A549 (cell line): ENCODE measurements at regions not wholly inside any gene's neighbourhood (a gene's known extent, or its start where the extent isn't known, plus 50 kb on each side); places are given as distances from the start of the nearest gene placed in this dataset.

Experiments
- ATAC-seq, 2 experiments: fragments of 200-7000 bp in 1 of 2; fragments of >200 bp in 1 of 2; cut with Nextera tagmentation in 1 of 2; cut with Tn5 transposase in 1 of 2; 3 replicates each; pipeline versions ENCODE4 v1.8.0 to v1.9.1; 2018 to 2020; ENCODE audit warnings: mild to moderate bottlenecking in 1 of 2, moderate library complexity in 1 of 2
- CTCF ChIA-PET: fragments of 300-600 bp; sonication (Branson Sonifier 250); formaldehyde crosslinking; extraction: SDS; loops from one replicate; lab custom pipeline; 2021; ENCODE audit warnings: antibody characterized with exemption, inconsistent platforms; lab: Yijun Ruan, JAX
- POLR2A ChIA-PET: fragments of 350-600 bp; formaldehyde crosslinking; extraction: SDS; loops from one replicate; lab custom pipeline; 2021; ENCODE audit warnings: antibody characterized with exemption, inconsistent platforms; lab: Yijun Ruan, JAX
- DNase-seq, 2 experiments: peaks; one replicate each; pipeline versions ENCODE4 v3.0.0 to v3.0.0-alpha.2; 2011 to 2016; ENCODE audit warnings: low read depth in 1 of 2, low spot score in 1 of 2
- FAIRE-seq: peaks from 2 replicates; lab custom pipeline; 2011; peaks lifted over from hg19 to GRCh38; lab: Jason Lieb, UNC
- H3K27ac ChIP-seq, 2 experiments: fragments of >200 bp; sonication (Bioruptor Twin); formaldehyde crosslinking; 3 replicates each; pipeline ENCODE4 v1.5.1; 2016 to 2017
- H3K4me1 ChIP-seq: fragments of >200 bp; sonication (Bioruptor Twin); formaldehyde crosslinking; 3 replicates; pipeline ENCODE4 v1.6.1; 2016
- H3K4me2 ChIP-seq: fragments of >200 bp; sonication (Bioruptor Twin); formaldehyde crosslinking; 3 replicates; pipeline ENCODE4 v1.6.1; 2016
- H3K4me3 ChIP-seq: fragments of >200 bp; sonication (Bioruptor Twin); formaldehyde crosslinking; 3 replicates; pipeline ENCODE4 v1.5.1; 2016
- H3K9me3 ChIP-seq: fragments of >200 bp; sonication (Bioruptor Twin); formaldehyde crosslinking; 3 replicates; pipeline ENCODE4 v1.6.1; 2016
- BCL3 ChIP-seq: fragments of >200 bp; sonication (Bioruptor Twin); formaldehyde crosslinking; IDR thresholded peaks from 3 replicates; pipeline ENCODE4 v1.6.1; 2016
- BHLHE40 ChIP-seq: IDR thresholded peaks from 2 replicates; pipeline ENCODE4 v1.6.1; 2012; ENCODE audit warnings: low read depth, low read length, inconsistent platforms
- CBX8 ChIP-seq: fragments of 200-600 bp; sonication (generic); IDR thresholded peaks from 2 replicates; pipeline ENCODE4 v1.6.1; 2016
- CHD2 ChIP-seq: fragments of 150-350 bp; IDR thresholded peaks from 2 replicates; pipeline ENCODE4 v1.6.1; 2014; ENCODE audit warnings: low read length; ENCODE audit not compliant: partially characterized antibody
- CHD4 ChIP-seq: fragments of 200-600 bp; sonication (generic); IDR thresholded peaks from 2 replicates; pipeline ENCODE4 v1.6.1; 2016; ENCODE audit warnings: antibody characterized with exemption, mild to moderate bottlenecking, borderline replicate concordance
- EHF ChIP-seq: fragments of 250-450 bp; sonication (Bioruptor Pico); IDR thresholded peaks from 2 replicates; pipeline ENCODE4 v1.5.0; 2020; ENCODE audit warnings: mild to moderate bottlenecking
- EP300 ChIP-seq, 2 experiments: fragments of >200 bp; sonication (Bioruptor Twin); formaldehyde crosslinking; IDR thresholded peaks; 2 replicates in 1 of 2; 3 replicates in 1 of 2; pipeline ENCODE4 v1.6.1; 2016 to 2017
- ESRRA ChIP-seq: fragments of 150-350 bp; IDR thresholded peaks from 2 replicates; pipeline ENCODE4 v1.6.1; 2014; ENCODE audit warnings: mild to moderate bottlenecking, low read length, borderline replicate concordance
- HDAC2 ChIP-seq: fragments of 200-600 bp; sonication (generic); IDR thresholded peaks from 2 replicates; pipeline ENCODE4 v1.6.1; 2016
- HES2 ChIP-seq: fragments of >200 bp; sonication (Bioruptor Twin); formaldehyde crosslinking; IDR thresholded peaks from 2 replicates; pipeline ENCODE4 v1.6.1; 2016
- HOXB5 ChIP-seq: fragments of 250-450 bp; sonication (Bioruptor Pico); IDR thresholded peaks from 2 replicates; pipeline ENCODE4 v1.5.0; 2020; ENCODE audit warnings: mild to moderate bottlenecking, moderate library complexity
- KDM5A ChIP-seq: fragments of 200-600 bp; sonication (generic); IDR thresholded peaks from 2 replicates; pipeline ENCODE4 v1.6.1; 2016; ENCODE audit warnings: antibody characterized with exemption, mild to moderate bottlenecking
- MAFK ChIP-seq: fragments of 450-650 bp; IDR thresholded peaks from 2 replicates; pipeline ENCODE4 v1.6.1; 2014; ENCODE audit not compliant: partially characterized antibody
- NFE2L2 ChIP-seq: fragments of 150-350 bp; conservative IDR thresholded peaks from 2 replicates; pipeline ENCODE4 v1.6.1; 2014; ENCODE audit warnings: low read length
- NR3C1 ChIP-seq: fragments of >200 bp; sonication (Bioruptor Twin); formaldehyde crosslinking; IDR thresholded peaks from 3 replicates; pipeline ENCODE4 v1.6.1; 2017
- POLR2A ChIP-seq: IDR thresholded peaks from 2 replicates; pipeline ENCODE4 v1.6.1; 2012; ENCODE audit warnings: mild to moderate bottlenecking, low read length
- POLR2AphosphoS2 ChIP-seq: conservative IDR thresholded peaks from 2 replicates; pipeline ENCODE4 v1.6.1; 2012; ENCODE audit warnings: low read length, improper control_type of control experiment, inconsistent platforms
- RAD21 ChIP-seq, 2 experiments: fragments of >200 bp in 1 of 2; sonication (Bioruptor Twin) in 1 of 2; formaldehyde crosslinking in 1 of 2; IDR thresholded peaks in 1 of 2; conservative IDR thresholded peaks in 1 of 2; 2 replicates in 1 of 2; 3 replicates in 1 of 2; pipeline ENCODE4 v1.6.1; 2012 to 2018; ENCODE audit warnings: inconsistent platforms in 1 of 2
- RFX5 ChIP-seq: fragments of 450-650 bp; IDR thresholded peaks from 2 replicates; pipeline ENCODE4 v1.7.1; 2014; ENCODE audit warnings: antibody characterized with exemption, mild to moderate bottlenecking, moderate library complexity
- ZC3H11A ChIP-seq: fragments of 450-650 bp; IDR thresholded peaks from 2 replicates; pipeline ENCODE4 v1.6.1; 2014; ENCODE audit warnings: antibody characterized with exemption, mild to moderate bottlenecking
- ZFP36 ChIP-seq: fragments of 450-650 bp; IDR thresholded peaks from 2 replicates; pipeline ENCODE4 v1.6.1; 2014; ENCODE audit warnings: borderline replicate concordance; ENCODE audit not compliant: partially characterized antibody
- ZNF302 ChIP-seq: fragments of 250-450 bp; sonication (Bioruptor Pico); IDR thresholded peaks from 2 replicates; pipeline ENCODE4 v1.9.0; 2021; ENCODE audit warnings: inconsistent platforms, mild to moderate bottlenecking, moderate library complexity
- WGBS: methylation state at CpG from one replicate; pipeline ENCODE4 v1.1.6; 2017; ENCODE audit errors: missing lambda C conversion rate; 5-methylcytosine and 5-hydroxymethylcytosine counted together
- TF ChIP-seq, protein P1 (sequence below): fragments of 250-450 bp; sonication (Bioruptor Pico); IDR thresholded peaks from 2 replicates; pipeline ENCODE4 v1.5.0; 2021; ENCODE audit warnings: mild to moderate bottlenecking, moderate library complexity, borderline replicate concordance
- TF ChIP-seq, protein P2 (sequence below): fragments of 200-600 bp; sonication (generic); IDR thresholded peaks from 2 replicates; pipeline ENCODE4 v1.6.1; 2016; ENCODE audit warnings: antibody characterized with exemption, mild to moderate bottlenecking, moderate library complexity
- TF ChIP-seq, protein P3 (sequence below): IDR thresholded peaks from 2 replicates; pipeline ENCODE4 v1.6.1; 2012
- TF ChIP-seq, protein P4 (sequence below): fragments of >200 bp; sonication (Bioruptor Twin); formaldehyde crosslinking; IDR thresholded peaks from 3 replicates; pipeline ENCODE4 v1.5.1; 2016

GRCh38 chr4:60709061-60709460, 491.1 kb upstream of the ADGRL3 start:
- ATAC-seq (no peak), DNase-seq (no peak)
- POLR2A ChIA-PET = no interaction called here
- Histone ChIP-seq H3K4me2 (no peak overlapping the region), H3K9me3 (no peaks in the 10 kb centered on the region), H3K27ac (no peak overlapping the region), H3K4me1 (no peaks in the 10 kb centered on the region)
- 15% methylated on average over 2 of the region's 2 CpGs for WGBS
- no peak for TF ChIP-seq KDM5A
- TF ChIP-seq NFE2L2 = no peak
- TF ChIP-seq ZNF302 = no peak
- no peak for TF ChIP-seq EHF
- TF ChIP-seq CHD4 = no peak
- TF ChIP-seq, protein P1, sequence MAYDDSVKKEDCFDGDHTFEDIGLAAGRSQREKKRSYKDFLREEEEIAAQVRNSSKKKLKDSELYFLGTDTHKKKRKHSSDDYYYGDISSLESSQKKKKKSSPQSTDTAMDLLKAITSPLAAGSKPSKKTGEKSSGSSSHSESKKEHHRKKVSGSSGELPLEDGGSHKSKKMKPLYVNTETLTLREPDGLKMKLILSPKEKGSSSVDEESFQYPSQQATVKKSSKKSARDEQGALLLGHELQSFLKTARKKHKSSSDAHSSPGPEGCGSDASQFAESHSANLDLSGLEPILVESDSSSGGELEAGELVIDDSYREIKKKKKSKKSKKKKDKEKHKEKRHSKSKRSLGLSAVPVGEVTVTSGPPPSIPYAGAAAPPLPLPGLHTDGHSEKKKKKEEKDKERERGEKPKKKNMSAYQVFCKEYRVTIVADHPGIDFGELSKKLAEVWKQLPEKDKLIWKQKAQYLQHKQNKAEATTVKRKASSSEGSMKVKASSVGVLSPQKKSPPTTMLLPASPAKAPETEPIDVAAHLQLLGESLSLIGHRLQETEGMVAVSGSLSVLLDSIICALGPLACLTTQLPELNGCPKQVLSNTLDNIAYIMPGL (CRISPR knock-in tag) = no peak
- no peak for TF ChIP-seq CHD2
- no peak for TF ChIP-seq CBX8
- no peak for TF ChIP-seq RFX5
- TF ChIP-seq, protein P2, sequence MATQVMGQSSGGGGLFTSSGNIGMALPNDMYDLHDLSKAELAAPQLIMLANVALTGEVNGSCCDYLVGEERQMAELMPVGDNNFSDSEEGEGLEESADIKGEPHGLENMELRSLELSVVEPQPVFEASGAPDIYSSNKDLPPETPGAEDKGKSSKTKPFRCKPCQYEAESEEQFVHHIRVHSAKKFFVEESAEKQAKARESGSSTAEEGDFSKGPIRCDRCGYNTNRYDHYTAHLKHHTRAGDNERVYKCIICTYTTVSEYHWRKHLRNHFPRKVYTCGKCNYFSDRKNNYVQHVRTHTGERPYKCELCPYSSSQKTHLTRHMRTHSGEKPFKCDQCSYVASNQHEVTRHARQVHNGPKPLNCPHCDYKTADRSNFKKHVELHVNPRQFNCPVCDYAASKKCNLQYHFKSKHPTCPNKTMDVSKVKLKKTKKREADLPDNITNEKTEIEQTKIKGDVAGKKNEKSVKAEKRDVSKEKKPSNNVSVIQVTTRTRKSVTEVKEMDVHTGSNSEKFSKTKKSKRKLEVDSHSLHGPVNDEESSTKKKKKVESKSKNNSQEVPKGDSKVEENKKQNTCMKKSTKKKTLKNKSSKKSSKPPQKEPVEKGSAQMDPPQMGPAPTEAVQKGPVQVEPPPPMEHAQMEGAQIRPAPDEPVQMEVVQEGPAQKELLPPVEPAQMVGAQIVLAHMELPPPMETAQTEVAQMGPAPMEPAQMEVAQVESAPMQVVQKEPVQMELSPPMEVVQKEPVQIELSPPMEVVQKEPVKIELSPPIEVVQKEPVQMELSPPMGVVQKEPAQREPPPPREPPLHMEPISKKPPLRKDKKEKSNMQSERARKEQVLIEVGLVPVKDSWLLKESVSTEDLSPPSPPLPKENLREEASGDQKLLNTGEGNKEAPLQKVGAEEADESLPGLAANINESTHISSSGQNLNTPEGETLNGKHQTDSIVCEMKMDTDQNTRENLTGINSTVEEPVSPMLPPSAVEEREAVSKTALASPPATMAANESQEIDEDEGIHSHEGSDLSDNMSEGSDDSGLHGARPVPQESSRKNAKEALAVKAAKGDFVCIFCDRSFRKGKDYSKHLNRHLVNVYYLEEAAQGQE = no peak
- no peak for TF ChIP-seq BHLHE40
- TF ChIP-seq, all 56 proteins: peak for 0
- FAIRE-seq = no peak
- no peak overlapping the region for H3K4me3 ChIP-seq
- CTCF ChIA-PET = no interaction called here

DNA sequence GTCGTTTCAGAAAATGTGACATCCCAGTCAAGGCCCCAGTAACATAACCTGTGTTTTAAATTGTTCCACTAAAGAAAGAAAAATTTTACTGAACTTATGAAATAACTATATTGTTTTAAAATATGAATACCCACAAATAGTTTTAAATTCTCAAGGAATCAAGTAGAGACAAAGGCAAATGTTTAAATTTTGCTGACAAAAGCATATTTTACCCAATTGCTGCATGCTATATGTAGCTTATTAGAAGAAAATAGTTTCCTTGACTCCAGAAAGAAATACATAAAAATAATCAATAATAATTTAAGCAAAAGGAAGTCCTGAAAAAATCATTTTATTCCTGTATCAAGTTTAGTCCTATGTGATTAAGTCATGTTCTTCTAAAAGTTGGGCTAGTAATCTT, 481.3 kb upstream of the ADGRL3 start:
- no peak for TF ChIP-seq POLR2A
- peak; percentile 72 for TF ChIP-seq MAFK
- WGBS = 24% methylated on average over 1 of the region's 1 CpG
- H3K27ac ChIP-seq = no peak overlapping the region
- ATAC-seq (no peak), FAIRE-seq (no peak), DNase-seq (no peak)
- H3K4me1 ChIP-seq = no peaks in the 10 kb centered on the region
- H3K4me2 ChIP-seq = no peak overlapping the region
- H3K4me3 ChIP-seq = no peak overlapping the region
- ChIA-PET CTCF (no interaction called here), POLR2A (no interaction called here)
- H3K9me3 ChIP-seq = no peaks in the 10 kb centered on the region

DNA sequence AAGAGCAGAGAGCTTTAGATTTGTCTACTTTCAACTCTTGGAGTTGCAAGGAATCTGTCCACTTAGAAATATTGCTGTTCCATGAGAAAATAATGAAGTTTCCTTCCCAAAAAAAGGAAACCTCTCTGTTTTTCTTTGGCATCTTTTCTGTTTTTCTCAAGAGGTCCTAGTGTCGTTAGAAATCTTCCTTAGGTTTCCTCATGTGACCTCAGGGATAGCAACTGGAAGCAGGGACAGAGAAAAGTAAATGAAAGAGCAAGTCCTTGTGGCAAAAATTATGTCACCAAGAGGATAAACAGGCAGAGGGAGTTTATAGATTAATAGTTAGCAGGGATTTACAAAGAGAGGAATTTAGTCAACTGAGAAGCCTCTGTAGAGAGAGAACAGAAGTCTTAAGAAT, 478.4 kb upstream of the ADGRL3 start:
- no peak overlapping the region for H3K4me2 ChIP-seq
- ChIA-PET CTCF (interaction anchor here (0.7 kb wide), 1 partner anchor 17 kb away, joined by 3 read pairs; no protein-coding TSS in a partner anchor), POLR2A (no interaction called here)
- no peaks in the 10 kb centered on the region for H3K4me1 ChIP-seq
- H3K27ac ChIP-seq = no peak overlapping the region
- H3K9me3 ChIP-seq = no peaks in the 10 kb centered on the region
- TF ChIP-seq NR3C1 (no peak), BCL3 (no peak), HES2 (no peak), ESRRA (no peak), HDAC2 (no peak), EP300 (IDR thresholded peaks at IDR 0.05) (no peak), ZC3H11A (no peak), HOXB5 (CRISPR knock-in tag) (no peak), CHD4 (no peak), RAD21 (conservative IDR thresholded peaks at IDR 0.05 in 1 of 2, IDR thresholded peaks at IDR 0.05 in 1 of 2) (no peak), POLR2AphosphoS2 (no peak), MAFK (no peak), ZFP36 (no peak)
- TF ChIP-seq, protein P3, sequence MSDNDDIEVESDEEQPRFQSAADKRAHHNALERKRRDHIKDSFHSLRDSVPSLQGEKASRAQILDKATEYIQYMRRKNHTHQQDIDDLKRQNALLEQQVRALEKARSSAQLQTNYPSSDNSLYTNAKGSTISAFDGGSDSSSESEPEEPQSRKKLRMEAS = no peak
- TF ChIP-seq, protein P4, sequence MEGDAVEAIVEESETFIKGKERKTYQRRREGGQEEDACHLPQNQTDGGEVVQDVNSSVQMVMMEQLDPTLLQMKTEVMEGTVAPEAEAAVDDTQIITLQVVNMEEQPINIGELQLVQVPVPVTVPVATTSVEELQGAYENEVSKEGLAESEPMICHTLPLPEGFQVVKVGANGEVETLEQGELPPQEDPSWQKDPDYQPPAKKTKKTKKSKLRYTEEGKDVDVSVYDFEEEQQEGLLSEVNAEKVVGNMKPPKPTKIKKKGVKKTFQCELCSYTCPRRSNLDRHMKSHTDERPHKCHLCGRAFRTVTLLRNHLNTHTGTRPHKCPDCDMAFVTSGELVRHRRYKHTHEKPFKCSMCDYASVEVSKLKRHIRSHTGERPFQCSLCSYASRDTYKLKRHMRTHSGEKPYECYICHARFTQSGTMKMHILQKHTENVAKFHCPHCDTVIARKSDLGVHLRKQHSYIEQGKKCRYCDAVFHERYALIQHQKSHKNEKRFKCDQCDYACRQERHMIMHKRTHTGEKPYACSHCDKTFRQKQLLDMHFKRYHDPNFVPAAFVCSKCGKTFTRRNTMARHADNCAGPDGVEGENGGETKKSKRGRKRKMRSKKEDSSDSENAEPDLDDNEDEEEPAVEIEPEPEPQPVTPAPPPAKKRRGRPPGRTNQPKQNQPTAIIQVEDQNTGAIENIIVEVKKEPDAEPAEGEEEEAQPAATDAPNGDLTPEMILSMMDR = no peak
- WGBS = 0% methylated on average over 1 of the region's 1 CpG
- DNase-seq (no peak), ATAC-seq (no peak), FAIRE-seq (no peak)
- no peak overlapping the region for H3K4me3 ChIP-seq
